ENCODE measurements at regions not wholly inside any gene's neighbourhood (a gene's known extent, or its start where the extent isn't known, plus 50 kb on each side); places are given as distances from the start of the nearest gene placed in this dataset.

DNA sequence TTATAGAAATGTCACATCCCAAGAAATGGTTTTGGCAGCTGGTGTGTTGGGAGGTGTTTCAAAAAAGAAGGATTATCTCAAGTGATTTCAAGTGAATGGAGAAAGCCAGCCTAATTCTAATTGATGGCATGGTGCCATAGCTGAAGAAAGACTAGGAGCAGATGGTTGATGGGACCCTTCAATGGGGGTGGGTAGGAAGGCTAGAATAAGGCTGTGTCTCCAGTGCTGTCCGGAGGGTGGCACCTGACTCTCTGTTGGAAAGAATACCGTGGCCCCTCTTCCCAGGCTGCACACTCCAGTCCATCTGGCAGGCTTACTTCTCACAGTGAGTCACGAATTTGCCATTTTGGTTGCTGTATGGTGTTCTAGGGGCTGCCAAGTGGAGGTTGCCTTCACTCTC lies 51.0 kb upstream of the GPR12 start:
- TF ChIP-seq FOXP2 (optimal IDR thresholded peaks at IDR 0.05; ENCODE audit: borderline replicate concordance, extremely low read depth, extremely low read length, insufficient read depth) (no peak), SIN3A (IDR thresholded peaks at IDR 0.05; ENCODE audit: borderline replicate concordance, insufficient read depth, low read length) (no peak), TAF1 (IDR thresholded peaks at IDR 0.05; ENCODE audit: borderline replicate concordance, insufficient read depth, low read length) (no peak), POLR2AphosphoS5 (IDR thresholded peaks at IDR 0.05; ENCODE audit: low read depth, low read length) (no peak)
- TF ChIP-seq, protein P1, sequence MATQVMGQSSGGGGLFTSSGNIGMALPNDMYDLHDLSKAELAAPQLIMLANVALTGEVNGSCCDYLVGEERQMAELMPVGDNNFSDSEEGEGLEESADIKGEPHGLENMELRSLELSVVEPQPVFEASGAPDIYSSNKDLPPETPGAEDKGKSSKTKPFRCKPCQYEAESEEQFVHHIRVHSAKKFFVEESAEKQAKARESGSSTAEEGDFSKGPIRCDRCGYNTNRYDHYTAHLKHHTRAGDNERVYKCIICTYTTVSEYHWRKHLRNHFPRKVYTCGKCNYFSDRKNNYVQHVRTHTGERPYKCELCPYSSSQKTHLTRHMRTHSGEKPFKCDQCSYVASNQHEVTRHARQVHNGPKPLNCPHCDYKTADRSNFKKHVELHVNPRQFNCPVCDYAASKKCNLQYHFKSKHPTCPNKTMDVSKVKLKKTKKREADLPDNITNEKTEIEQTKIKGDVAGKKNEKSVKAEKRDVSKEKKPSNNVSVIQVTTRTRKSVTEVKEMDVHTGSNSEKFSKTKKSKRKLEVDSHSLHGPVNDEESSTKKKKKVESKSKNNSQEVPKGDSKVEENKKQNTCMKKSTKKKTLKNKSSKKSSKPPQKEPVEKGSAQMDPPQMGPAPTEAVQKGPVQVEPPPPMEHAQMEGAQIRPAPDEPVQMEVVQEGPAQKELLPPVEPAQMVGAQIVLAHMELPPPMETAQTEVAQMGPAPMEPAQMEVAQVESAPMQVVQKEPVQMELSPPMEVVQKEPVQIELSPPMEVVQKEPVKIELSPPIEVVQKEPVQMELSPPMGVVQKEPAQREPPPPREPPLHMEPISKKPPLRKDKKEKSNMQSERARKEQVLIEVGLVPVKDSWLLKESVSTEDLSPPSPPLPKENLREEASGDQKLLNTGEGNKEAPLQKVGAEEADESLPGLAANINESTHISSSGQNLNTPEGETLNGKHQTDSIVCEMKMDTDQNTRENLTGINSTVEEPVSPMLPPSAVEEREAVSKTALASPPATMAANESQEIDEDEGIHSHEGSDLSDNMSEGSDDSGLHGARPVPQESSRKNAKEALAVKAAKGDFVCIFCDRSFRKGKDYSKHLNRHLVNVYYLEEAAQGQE (IDR thresholded peaks at IDR 0.05; ENCODE audit: insufficient read depth in 1 of 2, low read depth in 2 of 2, low read length in 2 of 2), result no peak
